GM18867 (cell line): ENCODE measurements at regions not wholly inside any gene's neighbourhood (a gene's known extent, or its start where the extent isn't known, plus 50 kb on each side); places are given as distances from the start of the nearest gene placed in this dataset.
"Not testable (repeated sequence)": the region's sequence is repeated elsewhere in the genome, so short reads cannot be mapped to it uniquely, and the experiment has no call there.

Experiments used
- ATAC-seq: cut with Tn5 transposase; IDR thresholded peaks from one replicate; pipeline ENCODE4 v1.9.1; 2021; ENCODE audit warnings: mild to moderate bottlenecking, moderate library complexity; ENCODE audit not compliant: unreplicated experiment

GRCh38 chrX:95218976-95219375 is 1465.7 kb upstream of the DIAPH2 start:
- no peak for ATAC-seq

GRCh38 chrX:95248386-95248785 is 1436.3 kb upstream of the DIAPH2 start:
- ATAC-seq, result no peak

GRCh38 chrX:95290455-95290854 is 1394.2 kb upstream of the DIAPH2 start:
- ATAC-seq, result no peak

- ATAC-seq, result no peak
Observed at GRCh38 chrX:95291561-95291960, 1393.1 kb upstream of the DIAPH2 start.

- ATAC-seq, result peak; percentile 66
Observed at GRCh38 chrX:95318882-95319281, 1365.8 kb upstream of the DIAPH2 start.

- no peak for ATAC-seq
Observed at GRCh38 chrX:95325185-95325584, 1359.5 kb upstream of the DIAPH2 start.

GRCh38 chrX:95330292-95330691 is 1354.3 kb upstream of the DIAPH2 start:
- no peak for ATAC-seq

GRCh38 chrX:95332530-95332929 is 1352.1 kb upstream of the DIAPH2 start:
- ATAC-seq, result no peak

- ATAC-seq, result no peak
Observed at GRCh38 chrX:95346856-95347255, 1337.8 kb upstream of the DIAPH2 start.

- no peak for ATAC-seq
Observed at GRCh38 chrX:95350774-95351488, 1333.7 kb upstream of the DIAPH2 start.

GRCh38 chrX:95367286-95367685 is 1317.4 kb upstream of the DIAPH2 start:
- no peak for ATAC-seq

GRCh38 chrX:95382799-95383198 is 1301.8 kb upstream of the DIAPH2 start:
- no peak for ATAC-seq

- ATAC-seq, result no peak
Observed at GRCh38 chrX:95383778-95384177, 1300.9 kb upstream of the DIAPH2 start.

- ATAC-seq, result no peak
Observed at GRCh38 chrX:95427389-95427788, 1257.3 kb upstream of the DIAPH2 start.

GRCh38 chrX:95435198-95435597 is 1249.4 kb upstream of the DIAPH2 start:
- ATAC-seq, result no peak

GRCh38 chrX:95441836-95442235 is 1242.8 kb upstream of the DIAPH2 start:
- no peak for ATAC-seq

GRCh38 chrX:95484781-95485180 is 1199.9 kb upstream of the DIAPH2 start:
- no peak for ATAC-seq

GRCh38 chrX:95505721-95506120 is 1178.9 kb upstream of the DIAPH2 start:
- ATAC-seq, result no peak

GRCh38 chrX:95509474-95509873 is 1175.2 kb upstream of the DIAPH2 start:
- ATAC-seq, result no peak

GRCh38 chrX:95524018-95524417 is 1160.6 kb upstream of the DIAPH2 start:
- ATAC-seq, result not testable (repeated sequence)

- no peak for ATAC-seq
Observed at GRCh38 chrX:95536111-95536510, 1148.5 kb upstream of the DIAPH2 start.

GRCh38 chrX:95536661-95537060 is 1148.0 kb upstream of the DIAPH2 start:
- ATAC-seq, result no peak

- ATAC-seq, result no peak
Observed at GRCh38 chrX:95539041-95539440, 1145.6 kb upstream of the DIAPH2 start.
